KMS-11 (cell line): ENCODE measurements at regions not wholly inside any gene's neighbourhood (a gene's known extent, or its start where the extent isn't known, plus 50 kb on each side); places are given as distances from the start of the nearest gene placed in this dataset.

ENCODE experiments used
- H2AFZ ChIP-seq: fragments of 200-600 bp; sonication (generic); 2 replicates; pipeline ENCODE4 v1.6.1; 2016; ENCODE audit warnings: antibody characterized with exemption, mixed run types, low read depth
- H3K27ac ChIP-seq: fragments of 200-600 bp; sonication (generic); 2 replicates; pipeline ENCODE4 v1.6.1; 2016; ENCODE audit warnings: mild to moderate bottlenecking, mixed run types
- H3K27me3 ChIP-seq: fragments of 200-600 bp; sonication (generic); 2 replicates; pipeline ENCODE4 v1.6.1; 2017; ENCODE audit warnings: mild to moderate bottlenecking, low read depth, mixed run types, moderate library complexity; ENCODE audit not compliant: insufficient read depth
- H3K36me3 ChIP-seq: fragments of 200-600 bp; sonication (generic); 2 replicates; pipeline ENCODE4 v1.6.1; 2017; ENCODE audit warnings: mild to moderate bottlenecking, mixed run types; ENCODE audit not compliant: insufficient read depth
- H3K4me1 ChIP-seq: fragments of 200-600 bp; sonication (generic); 2 replicates; pipeline ENCODE4 v1.6.1; 2016; ENCODE audit warnings: mild to moderate bottlenecking, low read depth, mixed run types; ENCODE audit not compliant: poor library complexity, severe bottlenecking
- H3K4me2 ChIP-seq: fragments of 200-600 bp; sonication (generic); 2 replicates; pipeline ENCODE4 v1.7.0; 2016; ENCODE audit warnings: mild to moderate bottlenecking, mixed run types
- H3K4me3 ChIP-seq: fragments of 200-600 bp; sonication (generic); IDR thresholded peaks from 2 replicates; pipeline ENCODE4 v1.6.1; 2017; ENCODE audit warnings: low read depth, low read length, mixed read lengths; ENCODE audit not compliant: insufficient read depth
- H3K79me2 ChIP-seq: fragments of 200-600 bp; sonication (generic); 2 replicates; pipeline ENCODE4 v1.6.1; 2016; ENCODE audit warnings: low read depth, mixed run types; ENCODE audit not compliant: insufficient read depth
- H3K9ac ChIP-seq: fragments of 200-600 bp; sonication (generic); 2 replicates; pipeline ENCODE4 v1.6.1; 2016; ENCODE audit warnings: mild to moderate bottlenecking, mixed run types
- H4K20me1 ChIP-seq: fragments of 200-600 bp; sonication (generic); 2 replicates; pipeline ENCODE4 v1.6.1; 2016; ENCODE audit warnings: mild to moderate bottlenecking, mixed run types; ENCODE audit not compliant: insufficient read depth
- TF ChIP-seq, protein P1 (sequence below): fragments of 200-600 bp; sonication (generic); conservative IDR thresholded peaks from 2 replicates; pipeline ENCODE4 v1.6.1; 2017; ENCODE audit warnings: low read depth, mild to moderate bottlenecking, antibody characterized with exemption, low read length, moderate library complexity, mixed read lengths

GRCh38 chr13:44191504-44192171 lies 182.0 kb upstream of the SERP2 start:
- no peak overlapping the region for H3K9ac ChIP-seq
- no peak overlapping the region for H3K4me3 ChIP-seq
- no peaks in the 10 kb centered on the region for H3K27me3 ChIP-seq
- H3K79me2 ChIP-seq, result no peaks in the 10 kb centered on the region
- H4K20me1 ChIP-seq, result no peaks in the 10 kb centered on the region
- no peak overlapping the region for H2AFZ ChIP-seq
- no peak overlapping the region for H3K4me2 ChIP-seq
- TF ChIP-seq, protein P1, sequence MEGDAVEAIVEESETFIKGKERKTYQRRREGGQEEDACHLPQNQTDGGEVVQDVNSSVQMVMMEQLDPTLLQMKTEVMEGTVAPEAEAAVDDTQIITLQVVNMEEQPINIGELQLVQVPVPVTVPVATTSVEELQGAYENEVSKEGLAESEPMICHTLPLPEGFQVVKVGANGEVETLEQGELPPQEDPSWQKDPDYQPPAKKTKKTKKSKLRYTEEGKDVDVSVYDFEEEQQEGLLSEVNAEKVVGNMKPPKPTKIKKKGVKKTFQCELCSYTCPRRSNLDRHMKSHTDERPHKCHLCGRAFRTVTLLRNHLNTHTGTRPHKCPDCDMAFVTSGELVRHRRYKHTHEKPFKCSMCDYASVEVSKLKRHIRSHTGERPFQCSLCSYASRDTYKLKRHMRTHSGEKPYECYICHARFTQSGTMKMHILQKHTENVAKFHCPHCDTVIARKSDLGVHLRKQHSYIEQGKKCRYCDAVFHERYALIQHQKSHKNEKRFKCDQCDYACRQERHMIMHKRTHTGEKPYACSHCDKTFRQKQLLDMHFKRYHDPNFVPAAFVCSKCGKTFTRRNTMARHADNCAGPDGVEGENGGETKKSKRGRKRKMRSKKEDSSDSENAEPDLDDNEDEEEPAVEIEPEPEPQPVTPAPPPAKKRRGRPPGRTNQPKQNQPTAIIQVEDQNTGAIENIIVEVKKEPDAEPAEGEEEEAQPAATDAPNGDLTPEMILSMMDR, result no peak; the same call in 1 of the 2 replicates
- H3K36me3 ChIP-seq, result no peaks in the 10 kb centered on the region
- peaks cover 5% of the 10 kb centered on the region for H3K4me1 ChIP-seq
- H3K27ac ChIP-seq, result no peak overlapping the region

- H3K36me3 ChIP-seq, result no peaks in the 10 kb centered on the region
- no peaks in the 10 kb centered on the region for H4K20me1 ChIP-seq
- no peak overlapping the region for H2AFZ ChIP-seq
- no peak overlapping the region for H3K9ac ChIP-seq
- H3K4me3 ChIP-seq, result no peak overlapping the region
- no peaks in the 10 kb centered on the region for H3K27me3 ChIP-seq
- no peak overlapping the region for H3K4me2 ChIP-seq
- H3K4me1 ChIP-seq, result peaks cover 26% of the 10 kb centered on the region
- TF ChIP-seq, protein P1, result no peak
- no peaks in the 10 kb centered on the region for H3K79me2 ChIP-seq
- H3K27ac ChIP-seq, result no peak overlapping the region
Measured at GRCh38 chr13:44193731-44194130, 179.9 kb upstream of the SERP2 start.

GRCh38 chr13:44195245-44195644 lies 178.4 kb upstream of the SERP2 start:
- Histone ChIP-seq H3K4me3 (no peak overlapping the region), H3K79me2 (no peaks in the 10 kb centered on the region), H3K27me3 (no peaks in the 10 kb centered on the region), H3K4me2 (no peak overlapping the region), H4K20me1 (no peaks in the 10 kb centered on the region), H3K4me1 (peaks cover 41% of the 10 kb centered on the region), H3K36me3 (no peaks in the 10 kb centered on the region), H2AFZ (no peak overlapping the region), H3K9ac (no peak overlapping the region), H3K27ac (no peak overlapping the region)
- TF ChIP-seq, protein P1, result no peak

- Histone ChIP-seq H3K4me2 (no peak overlapping the region; the same call in 1 of the 2 replicates), H3K4me3 (no peak overlapping the region), H3K4me1 (peaks cover 44% of the 10 kb centered on the region), H3K27ac (no peak overlapping the region), H3K9ac (no peak overlapping the region), H3K36me3 (no peaks in the 10 kb centered on the region), H2AFZ (no peak overlapping the region), H4K20me1 (no peaks in the 10 kb centered on the region), H3K79me2 (no peaks in the 10 kb centered on the region), H3K27me3 (no peaks in the 10 kb centered on the region)
- TF ChIP-seq, protein P1, result no peak
Measured at GRCh38 chr13:44196196-44196751, 177.3 kb upstream of the SERP2 start.
